ENCODE measurements at regions not wholly inside any gene's neighbourhood (a gene's known extent, or its start where the extent isn't known, plus 50 kb on each side); places are given as distances from the start of the nearest gene placed in this dataset.

GRCh38 chr16:13795131-13795530 is 124.8 kb upstream of the ERCC4 start (continued):
- no peak for TF ChIP-seq PATZ1 (tag by site-specific recombination; IDR thresholded peaks at IDR 0.05)

GRCh38 chr16:13797718-13798117 is 122.2 kb upstream of the ERCC4 start:
- CTCF ChIA-PET = no interaction called here
- TF ChIP-seq EGR2 (tag by site-specific recombination; IDR thresholded peaks at IDR 0.05; ENCODE audit: low read depth) = no peak
- TF ChIP-seq ZNF366 (tag by site-specific recombination; conservative IDR thresholded peaks at IDR 0.05) = peak; percentile 73
- no peaks in the 10 kb centered on the region for H3K4me1 ChIP-seq (ENCODE audit: control insufficient read depth, insufficient read depth, low read length)
- POLR2A ChIA-PET = no interaction called here
- no peak overlapping the region for H3K27ac ChIP-seq (ENCODE audit: extremely low read depth, low read depth, low read length)
- no peaks in the 10 kb centered on the region for H3K36me3 ChIP-seq (ENCODE audit: control insufficient read depth in 2 of 2, insufficient read depth in 1 of 2, low read length in 2 of 2)
- no peak overlapping the region for H3K4me3 ChIP-seq (ENCODE audit: low read depth, low read length)
- no peaks in the 10 kb centered on the region for H3K9me3 ChIP-seq (ENCODE audit: control insufficient read depth, insufficient read depth, low read depth, low read length)

GRCh38 chr16:13798211-13798610 is 121.7 kb upstream of the ERCC4 start:
- CTCF ChIA-PET = no interaction called here
- Histone ChIP-seq H3K4me3 (ENCODE audit: low read depth, low read length) (no peak overlapping the region), H3K27ac (ENCODE audit: extremely low read depth, low read depth, low read length) (no peak overlapping the region), H3K4me1 (ENCODE audit: control insufficient read depth, insufficient read depth, low read length) (no peaks in the 10 kb centered on the region), H3K9me3 (ENCODE audit: control insufficient read depth, insufficient read depth, low read depth, low read length) (no peaks in the 10 kb centered on the region), H3K36me3 (ENCODE audit: control insufficient read depth in 2 of 2, insufficient read depth in 1 of 2, low read length in 2 of 2) (no peaks in the 10 kb centered on the region)
- TF ChIP-seq ZNF76 (tag by site-specific recombination; IDR thresholded peaks at IDR 0.05; ENCODE audit: borderline replicate concordance, low read depth) (no peak), REPIN1 (tag by site-specific recombination; IDR thresholded peaks at IDR 0.05; ENCODE audit: low read depth) (no peak), ZSCAN30 (tag by site-specific recombination; IDR thresholded peaks at IDR 0.05) (no peak), ZNF132 (tag by site-specific recombination; IDR thresholded peaks at IDR 0.05; ENCODE audit: borderline replicate concordance) (no peak), ZNF239 (tag by site-specific recombination; IDR thresholded peaks at IDR 0.05) (no peak), ZNF350 (tag by site-specific recombination; IDR thresholded peaks at IDR 0.05) (no peak), ZNF645 (tag by site-specific recombination; IDR thresholded peaks at IDR 0.05) (no peak), ZNF140 (tag by site-specific recombination; IDR thresholded peaks at IDR 0.05) (no peak), ZNF24 (tag by site-specific recombination; IDR thresholded peaks at IDR 0.05) (no peak), ZNF624 (tag by site-specific recombination; IDR thresholded peaks at IDR 0.05) (no peak), KLF7 (tag by site-specific recombination; IDR thresholded peaks at IDR 0.05; ENCODE audit: borderline replicate concordance) (no peak), ZNF629 (tag by site-specific recombination; IDR thresholded peaks at IDR 0.05) (no peak)
- TF ChIP-seq, protein P1, sequence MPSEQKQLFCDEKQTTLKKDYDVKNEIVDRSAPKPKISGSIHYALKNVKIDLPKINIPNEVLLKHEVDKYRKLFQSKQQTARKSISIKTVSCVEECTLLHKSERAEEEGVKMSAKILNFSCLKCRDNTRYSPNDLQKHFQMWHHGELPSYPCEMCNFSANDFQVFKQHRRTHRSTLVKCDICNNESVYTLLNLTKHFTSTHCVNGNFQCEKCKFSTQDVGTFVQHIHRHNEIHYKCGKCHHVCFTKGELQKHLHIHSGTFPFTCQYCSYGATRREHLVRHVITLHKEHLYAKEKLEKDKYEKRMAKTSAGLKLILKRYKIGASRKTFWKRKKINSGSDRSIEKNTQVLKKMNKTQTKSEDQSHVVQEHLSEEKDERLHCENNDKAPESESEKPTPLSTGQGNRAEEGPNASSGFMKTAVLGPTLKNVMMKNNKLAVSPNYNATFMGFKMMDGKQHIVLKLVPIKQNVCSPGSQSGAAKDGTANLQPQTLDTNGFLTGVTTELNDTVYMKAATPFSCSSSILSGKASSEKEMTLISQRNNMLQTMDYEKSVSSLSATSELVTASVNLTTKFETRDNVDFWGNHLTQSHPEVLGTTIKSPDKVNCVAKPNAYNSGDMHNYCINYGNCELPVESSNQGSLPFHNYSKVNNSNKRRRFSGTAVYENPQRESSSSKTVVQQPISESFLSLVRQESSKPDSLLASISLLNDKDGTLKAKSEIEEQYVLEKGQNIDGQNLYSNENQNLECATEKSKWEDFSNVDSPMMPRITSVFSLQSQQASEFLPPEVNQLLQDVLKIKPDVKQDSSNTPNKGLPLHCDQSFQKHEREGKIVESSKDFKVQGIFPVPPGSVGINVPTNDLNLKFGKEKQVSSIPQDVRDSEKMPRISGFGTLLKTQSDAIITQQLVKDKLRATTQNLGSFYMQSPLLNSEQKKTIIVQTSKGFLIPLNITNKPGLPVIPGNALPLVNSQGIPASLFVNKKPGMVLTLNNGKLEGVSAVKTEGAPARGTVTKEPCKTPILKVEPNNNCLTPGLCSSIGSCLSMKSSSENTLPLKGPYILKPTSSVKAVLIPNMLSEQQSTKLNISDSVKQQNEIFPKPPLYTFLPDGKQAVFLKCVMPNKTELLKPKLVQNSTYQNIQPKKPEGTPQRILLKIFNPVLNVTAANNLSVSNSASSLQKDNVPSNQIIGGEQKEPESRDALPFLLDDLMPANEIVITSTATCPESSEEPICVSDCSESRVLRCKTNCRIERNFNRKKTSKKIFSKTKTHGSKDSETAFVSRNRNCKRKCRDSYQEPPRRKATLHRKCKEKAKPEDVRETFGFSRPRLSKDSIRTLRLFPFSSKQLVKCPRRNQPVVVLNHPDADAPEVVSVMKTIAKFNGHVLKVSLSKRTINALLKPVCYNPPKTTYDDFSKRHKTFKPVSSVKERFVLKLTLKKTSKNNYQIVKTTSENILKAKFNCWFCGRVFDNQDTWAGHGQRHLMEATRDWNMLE (tag by site-specific recombination; conservative IDR thresholded peaks at IDR 0.05; ENCODE audit: low read depth) = no peak
- TF ChIP-seq, protein P2, sequence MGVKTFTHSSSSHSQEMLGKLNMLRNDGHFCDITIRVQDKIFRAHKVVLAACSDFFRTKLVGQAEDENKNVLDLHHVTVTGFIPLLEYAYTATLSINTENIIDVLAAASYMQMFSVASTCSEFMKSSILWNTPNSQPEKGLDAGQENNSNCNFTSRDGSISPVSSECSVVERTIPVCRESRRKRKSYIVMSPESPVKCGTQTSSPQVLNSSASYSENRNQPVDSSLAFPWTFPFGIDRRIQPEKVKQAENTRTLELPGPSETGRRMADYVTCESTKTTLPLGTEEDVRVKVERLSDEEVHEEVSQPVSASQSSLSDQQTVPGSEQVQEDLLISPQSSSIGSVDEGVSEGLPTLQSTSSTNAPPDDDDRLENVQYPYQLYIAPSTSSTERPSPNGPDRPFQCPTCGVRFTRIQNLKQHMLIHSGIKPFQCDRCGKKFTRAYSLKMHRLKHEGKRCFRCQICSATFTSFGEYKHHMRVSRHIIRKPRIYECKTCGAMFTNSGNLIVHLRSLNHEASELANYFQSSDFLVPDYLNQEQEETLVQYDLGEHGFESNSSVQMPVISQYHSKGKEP (tag by site-specific recombination; IDR thresholded peaks at IDR 0.05) = no peak
- TF ChIP-seq, protein P3, sequence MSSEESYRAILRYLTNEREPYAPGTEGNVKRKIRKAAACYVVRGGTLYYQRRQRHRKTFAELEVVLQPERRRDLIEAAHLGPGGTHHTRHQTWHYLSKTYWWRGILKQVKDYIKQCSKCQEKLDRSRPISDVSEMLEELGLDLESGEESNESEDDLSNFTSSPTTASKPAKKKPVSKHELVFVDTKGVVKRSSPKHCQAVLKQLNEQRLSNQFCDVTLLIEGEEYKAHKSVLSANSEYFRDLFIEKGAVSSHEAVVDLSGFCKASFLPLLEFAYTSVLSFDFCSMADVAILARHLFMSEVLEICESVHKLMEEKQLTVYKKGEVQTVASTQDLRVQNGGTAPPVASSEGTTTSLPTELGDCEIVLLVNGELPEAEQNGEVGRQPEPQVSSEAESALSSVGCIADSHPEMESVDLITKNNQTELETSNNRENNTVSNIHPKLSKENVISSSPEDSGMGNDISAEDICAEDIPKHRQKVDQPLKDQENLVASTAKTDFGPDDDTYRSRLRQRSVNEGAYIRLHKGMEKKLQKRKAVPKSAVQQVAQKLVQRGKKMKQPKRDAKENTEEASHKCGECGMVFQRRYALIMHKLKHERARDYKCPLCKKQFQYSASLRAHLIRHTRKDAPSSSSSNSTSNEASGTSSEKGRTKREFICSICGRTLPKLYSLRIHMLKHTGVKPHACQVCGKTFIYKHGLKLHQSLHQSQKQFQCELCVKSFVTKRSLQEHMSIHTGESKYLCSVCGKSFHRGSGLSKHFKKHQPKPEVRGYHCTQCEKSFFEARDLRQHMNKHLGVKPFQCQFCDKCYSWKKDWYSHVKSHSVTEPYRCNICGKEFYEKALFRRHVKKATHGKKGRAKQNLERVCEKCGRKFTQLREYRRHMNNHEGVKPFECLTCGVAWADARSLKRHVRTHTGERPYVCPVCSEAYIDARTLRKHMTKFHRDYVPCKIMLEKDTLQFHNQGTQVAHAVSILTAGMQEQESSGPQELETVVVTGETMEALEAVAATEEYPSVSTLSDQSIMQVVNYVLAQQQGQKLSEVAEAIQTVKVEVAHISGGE (tag by site-specific recombination; conservative IDR thresholded peaks at IDR 0.05; ENCODE audit: low read depth) = no peak
- POLR2A ChIA-PET = no interaction called here
